NCI-H128 (cell line): ENCODE measurements at regions not wholly inside any gene's neighbourhood (a gene's known extent, or its start where the extent isn't known, plus 50 kb on each side); places are given as distances from the start of the nearest gene placed in this dataset.

Experiments
- DNase-seq: peaks from one replicate; lab custom pipeline; 2025; ENCODE audit not compliant: unreplicated experiment; lab: John Stamatoyannopoulos, UW

DNA sequence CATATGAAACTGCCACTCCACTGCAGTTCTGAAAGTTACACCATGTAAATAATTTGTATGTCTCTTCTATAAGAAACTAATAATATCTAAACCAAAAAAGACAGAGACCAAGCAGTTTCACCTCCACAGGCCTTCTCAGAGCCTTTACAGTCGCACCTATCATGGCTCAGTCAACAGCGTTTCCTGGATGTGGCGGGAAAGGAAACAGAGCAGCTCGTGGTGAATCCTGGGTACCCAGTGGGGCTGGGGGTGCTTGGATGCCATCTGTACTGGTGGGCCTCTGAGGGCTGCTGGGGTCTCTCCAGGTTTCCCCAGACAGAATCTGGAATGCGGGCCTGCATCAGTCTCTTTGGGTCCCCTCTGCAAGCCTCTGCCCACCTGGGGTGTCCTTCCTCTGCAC is 100.2 kb upstream of the CASZ1 start:
- DNase-seq = no peak

GRCh38 chr1:10897321-10897980 is 101.0 kb upstream of the CASZ1 start:
- no peak for DNase-seq

- no peak for DNase-seq
These were observed 101.7 kb upstream of the CASZ1 start for GRCh38 chr1:10897981-10898728.

- DNase-seq = no peak
These were observed 102.5 kb upstream of the CASZ1 start for GRCh38 chr1:10898921-10899320.

DNA sequence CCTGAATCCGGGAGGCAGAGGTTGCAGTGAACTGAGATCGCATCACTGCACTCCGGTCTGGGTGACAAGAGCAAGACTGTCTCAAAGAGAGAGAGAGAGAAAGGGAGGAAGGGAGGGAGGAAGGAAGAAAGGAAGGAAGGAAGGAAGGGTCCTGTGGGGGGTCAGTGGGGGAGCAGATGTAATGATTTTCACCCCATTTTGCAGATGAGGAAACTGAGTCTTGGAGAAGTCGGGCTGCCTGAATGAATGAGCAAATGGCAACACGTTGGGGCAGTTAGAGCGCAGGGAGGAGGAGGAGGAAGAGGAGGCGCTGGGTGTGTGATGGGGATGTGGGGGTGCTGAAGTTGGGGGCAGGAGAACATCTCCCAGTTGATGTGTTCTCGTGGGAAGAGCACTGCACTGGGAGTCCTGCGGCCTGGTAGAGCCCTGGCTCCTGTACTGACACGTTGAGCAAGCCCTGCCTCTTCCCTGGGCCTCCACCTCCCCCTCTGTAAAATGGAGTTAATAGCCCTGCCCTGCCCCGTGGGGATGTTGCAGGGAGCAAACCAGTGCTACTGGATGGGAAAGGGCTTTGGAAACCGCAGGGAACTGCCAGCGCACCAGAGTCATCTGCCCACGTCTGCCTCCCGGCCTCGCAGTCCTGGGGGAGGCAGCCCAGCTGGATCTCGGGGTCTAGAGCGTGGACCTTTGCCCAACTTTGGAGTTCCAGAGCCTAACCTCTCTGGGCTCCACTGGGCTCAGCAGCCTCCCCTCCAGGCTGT is 103.2 kb upstream of the CASZ1 start:
- DNase-seq = no peak

GRCh38 chr1:10900251-10900651 is 103.8 kb upstream of the CASZ1 start:
- no peak for DNase-seq

GRCh38 chr1:10900691-10901090 is 104.2 kb upstream of the CASZ1 start:
- DNase-seq = no peak

- no peak for DNase-seq
These were observed 104.8 kb upstream of the CASZ1 start for GRCh38 chr1:10901091-10901890.

DNA sequence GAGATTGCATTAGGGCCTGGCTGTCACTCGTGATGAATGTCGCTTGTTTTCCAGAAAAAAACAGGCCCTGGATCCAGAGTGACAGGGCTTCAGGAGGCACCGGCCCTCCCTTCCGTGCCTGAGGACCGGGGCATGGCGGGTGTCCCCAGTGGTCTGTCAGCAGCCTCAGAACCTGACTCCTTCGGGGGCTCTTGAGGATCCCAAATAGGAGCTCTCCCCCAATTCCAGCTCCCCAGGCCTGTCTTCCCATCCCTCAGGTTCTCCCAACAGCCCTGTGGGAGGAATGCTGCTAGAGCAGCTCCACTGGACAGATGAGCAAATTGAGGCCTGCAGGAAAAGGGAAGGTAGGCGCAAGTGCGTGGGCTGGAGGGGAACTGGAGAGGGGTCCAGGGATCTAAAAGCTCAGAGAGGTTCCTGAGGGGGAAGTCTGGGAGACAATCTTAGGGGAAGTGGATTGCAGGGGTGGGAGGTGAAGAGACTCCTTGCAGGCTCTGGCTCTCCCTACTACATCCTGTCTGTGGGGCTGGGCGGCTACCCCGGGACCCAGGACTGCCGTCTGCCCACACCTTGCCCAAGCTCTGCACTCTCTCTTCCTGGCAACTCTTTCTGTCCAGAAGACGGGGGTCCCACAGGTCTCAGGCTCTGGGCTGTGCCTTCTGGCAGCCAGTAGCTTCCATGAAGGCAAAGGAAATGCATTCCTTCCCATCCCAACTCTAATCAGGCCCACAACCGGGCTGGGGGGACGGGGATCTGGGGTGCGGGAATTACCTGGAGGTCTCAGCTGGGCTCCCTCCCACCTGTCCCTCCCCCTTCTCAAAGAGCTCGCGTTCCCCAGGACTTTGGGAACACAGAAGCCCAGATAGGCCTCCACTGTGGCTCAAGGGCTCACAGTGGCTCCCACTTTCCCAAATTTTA is 105.7 kb upstream of the CASZ1 start:
- DNase-seq = no peak

DNA sequence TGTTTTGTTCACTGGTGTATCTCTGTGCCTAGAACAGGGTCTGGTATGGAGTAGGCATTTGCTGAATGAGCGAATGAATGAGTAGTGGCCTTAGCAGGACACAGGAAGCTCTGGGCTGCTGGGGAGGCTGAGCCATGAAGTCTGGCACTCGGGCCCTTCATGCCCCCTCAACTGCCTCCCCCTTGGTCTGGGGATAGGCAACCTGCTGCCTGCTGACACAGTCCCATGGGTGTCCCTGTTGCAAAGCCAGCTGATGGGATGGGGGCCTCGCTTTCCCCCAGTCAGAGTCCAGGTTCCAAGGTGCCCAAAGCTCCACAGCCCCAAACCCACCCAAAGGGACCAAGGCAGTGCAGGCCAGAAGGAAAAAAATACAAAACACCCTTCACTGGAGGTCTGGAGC is 107.0 kb upstream of the CASZ1 start:
- no peak for DNase-seq

DNA sequence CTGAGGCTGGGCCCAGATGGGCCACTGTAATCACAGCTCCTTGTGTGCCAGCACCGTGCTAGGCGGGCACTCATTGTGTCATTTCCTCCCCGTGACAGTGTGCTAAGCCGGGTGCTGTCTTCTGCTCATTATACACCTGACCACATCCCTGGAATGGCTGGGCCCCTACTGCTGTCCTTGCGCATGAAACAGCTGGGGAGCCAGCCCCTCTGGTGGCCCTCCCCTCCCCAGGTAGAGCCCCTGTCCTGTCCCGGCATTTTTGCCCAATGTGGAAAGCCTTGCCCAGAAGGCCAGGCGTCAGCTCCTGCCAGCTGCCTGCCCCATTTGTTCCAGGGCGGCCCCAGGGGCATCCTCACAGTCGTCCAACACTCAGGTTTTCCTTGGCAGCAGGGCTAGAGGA is 107.4 kb upstream of the CASZ1 start:
- no peak for DNase-seq

- no peak for DNase-seq
These were observed 107.8 kb upstream of the TARDBP start for GRCh38 chr1:10904396-10905358.

DNA sequence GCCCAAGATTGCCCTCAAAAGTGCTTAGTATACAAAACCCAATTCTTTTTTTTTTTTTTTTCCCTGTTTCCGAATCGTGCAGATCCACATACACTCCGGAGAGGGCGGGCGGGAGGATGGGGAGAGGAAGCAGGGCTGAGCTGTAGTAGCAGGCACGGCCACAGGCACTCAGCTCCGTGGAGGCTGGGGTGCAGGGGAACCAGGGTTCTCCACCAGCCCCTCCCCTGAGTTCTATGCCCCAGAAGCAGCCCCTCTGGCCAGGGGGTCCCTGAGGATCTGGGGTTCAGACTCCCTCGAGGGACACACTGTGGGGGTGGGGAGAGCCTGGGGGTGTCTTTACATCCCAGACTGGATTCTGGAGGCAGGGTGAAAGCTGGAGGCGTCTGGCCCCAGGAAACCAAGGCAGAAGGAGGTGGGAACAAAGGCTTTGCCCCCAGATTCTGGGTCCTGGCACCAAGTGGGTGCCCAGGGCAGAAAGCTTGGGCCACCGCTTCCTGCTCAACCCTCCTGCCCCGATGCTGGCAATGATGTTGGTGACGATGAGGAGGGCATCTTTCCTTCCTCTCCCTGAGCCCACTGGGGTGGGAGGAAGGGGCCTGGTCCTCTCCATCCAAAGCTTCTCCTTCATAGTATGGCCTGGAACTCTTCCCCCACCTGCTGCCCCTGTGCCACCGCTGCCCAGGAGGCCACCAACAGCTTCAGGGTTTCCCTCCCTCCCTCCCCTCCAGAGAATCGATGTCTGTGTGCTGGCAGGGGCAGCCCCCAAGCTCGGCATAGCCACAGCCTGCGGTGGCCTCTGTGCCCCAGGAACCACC is 106.4 kb upstream of the TARDBP start:
- no peak for DNase-seq

DNA sequence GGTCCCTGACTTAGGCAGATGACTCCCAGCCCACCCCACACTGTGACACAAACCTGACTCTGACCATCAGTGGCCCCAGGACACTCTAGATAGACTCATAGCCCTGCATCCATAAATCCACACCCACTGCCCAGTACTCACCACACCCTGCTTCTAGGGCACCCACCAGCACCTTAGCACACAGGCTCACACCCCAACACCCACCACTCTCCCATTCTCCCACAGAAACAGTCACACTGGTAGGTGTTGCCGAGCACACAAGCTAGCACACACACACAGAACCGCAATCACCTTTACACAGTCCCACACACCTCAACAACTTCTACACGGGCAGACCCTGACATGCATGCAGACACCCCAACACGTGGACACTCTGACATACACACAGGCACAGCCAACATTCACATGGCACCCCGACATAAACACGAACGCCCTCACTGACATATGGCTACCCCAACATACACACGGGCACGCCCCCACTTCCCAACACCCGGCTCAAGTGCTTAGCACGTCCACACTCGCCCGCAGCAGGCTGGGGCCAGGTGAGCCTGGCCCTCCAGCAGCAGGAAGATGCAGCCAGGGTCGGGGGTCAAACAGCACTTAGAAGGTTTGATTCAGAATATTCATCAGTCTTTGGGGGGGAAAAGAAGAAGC is 105.5 kb upstream of the TARDBP start:
- DNase-seq = no peak

- DNase-seq = no peak
These were observed 104.2 kb upstream of the TARDBP start for GRCh38 chr1:10908266-10908665.

DNA sequence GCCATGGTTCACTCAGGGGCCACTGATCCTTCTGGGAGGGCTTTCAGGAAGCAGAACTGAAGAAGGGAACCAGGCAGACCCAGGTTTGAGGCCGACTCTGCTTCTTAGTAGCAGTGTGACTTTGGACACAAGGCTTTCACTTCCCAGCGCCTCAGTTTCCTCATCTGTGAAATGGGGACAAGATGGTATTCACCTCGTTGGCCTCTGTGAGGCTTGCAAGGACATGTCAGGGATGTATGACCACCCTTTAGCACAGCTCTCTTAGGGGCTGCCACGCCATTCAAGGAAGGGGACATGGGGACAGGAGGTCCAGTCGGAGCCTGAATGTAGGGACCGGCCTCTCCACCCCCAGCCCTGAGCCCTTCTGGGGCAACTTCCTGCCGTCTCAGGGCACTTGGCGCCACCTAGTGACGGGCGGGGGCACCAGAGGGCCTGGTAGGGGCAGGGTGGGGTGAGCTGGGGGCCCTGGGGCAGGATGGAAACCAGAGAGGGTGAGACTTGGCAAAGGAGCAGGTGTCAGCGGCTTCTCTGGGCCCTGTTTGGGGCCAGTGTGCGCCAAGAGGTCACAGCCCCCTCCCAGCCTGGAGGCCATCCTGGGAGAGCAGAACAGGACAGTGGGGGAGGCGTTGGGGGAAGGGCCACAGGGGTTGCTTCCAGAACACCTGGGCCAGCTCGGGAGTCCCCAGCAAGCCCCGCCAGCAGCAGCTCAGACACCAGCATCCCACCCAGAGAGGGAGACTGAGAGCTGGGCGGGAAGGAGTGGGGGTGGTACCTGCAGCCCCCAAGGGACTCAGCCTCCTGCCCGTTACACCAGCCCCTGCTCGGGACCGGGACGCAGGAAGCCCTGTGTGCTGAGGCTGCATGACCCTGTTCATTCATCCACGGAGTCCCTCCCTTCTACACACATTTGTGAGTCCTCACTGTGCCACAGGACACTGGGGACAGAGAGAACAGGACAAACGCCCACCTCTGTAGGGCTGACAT is 102.5 kb upstream of the TARDBP start:
- peak; percentile 9 for DNase-seq
